AG09309 (cell line): ENCODE measurements at regions not wholly inside any gene's neighbourhood (a gene's known extent, or its start where the extent isn't known, plus 50 kb on each side); places are given as distances from the start of the nearest gene placed in this dataset.

Source experiments
- DNase-seq: peaks from one replicate; pipeline ENCODE4 v3.0.0-alpha.2; 2010; ENCODE audit warnings: low read depth
- H3K4me3 ChIP-seq: 2 replicates; pipeline ENCODE4 v1.5.1; 2011; ENCODE audit warnings: mild to moderate bottlenecking, low read depth, low read length, moderate library complexity; ENCODE audit not compliant: control insufficient read depth
- CTCF ChIP-seq: IDR thresholded peaks from 2 replicates; pipeline ENCODE4 v1.5.1; 2011; ENCODE audit warnings: mild to moderate bottlenecking, low read depth, low read length, inconsistent platforms; ENCODE audit not compliant: insufficient read depth, control insufficient read depth; ENCODE audit errors: missing control alignments

- TF ChIP-seq CTCF, result no peak
- DNase-seq, result no peak
- no peak overlapping the region for H3K4me3 ChIP-seq
Measured at GRCh38 chr7:52936750-52937149, 98.7 kb upstream of the POM121L12 start.

GRCh38 chr7:52928591-52928990 is 106.8 kb upstream of the POM121L12 start:
- H3K4me3 ChIP-seq, result no peak overlapping the region
- no peak for TF ChIP-seq CTCF
- DNase-seq, result no peak

- H3K4me3 ChIP-seq, result no peak overlapping the region
- no peak for DNase-seq
- no peak for TF ChIP-seq CTCF
Measured at GRCh38 chr7:52925332-52925731, 110.1 kb upstream of the POM121L12 start.

GRCh38 chr7:52920977-52921376 is 114.5 kb upstream of the POM121L12 start:
- H3K4me3 ChIP-seq, result no peak overlapping the region
- no peak for TF ChIP-seq CTCF
- DNase-seq, result no peak

GRCh38 chr7:52917982-52918578 is 117.4 kb upstream of the POM121L12 start:
- no peak for TF ChIP-seq CTCF
- no peak for DNase-seq

GRCh38 chr7:52911795-52912194 is 123.6 kb upstream of the POM121L12 start:
- no peak for DNase-seq
- H3K4me3 ChIP-seq, result no peak overlapping the region
- no peak for TF ChIP-seq CTCF

More at GRCh38 chr7:52917982-52918578, 117.4 kb upstream of the POM121L12 start:
- H3K4me3 ChIP-seq, result no peak overlapping the region

GRCh38 chr7:52911326-52911725 is 124.1 kb upstream of the POM121L12 start:
- no peak for TF ChIP-seq CTCF
- DNase-seq, result no peak
- no peak overlapping the region for H3K4me3 ChIP-seq
